ENCODE measurements at regions not wholly inside any gene's neighbourhood (a gene's known extent, or its start where the extent isn't known, plus 50 kb on each side); places are given as distances from the start of the nearest gene placed in this dataset.

DNA sequence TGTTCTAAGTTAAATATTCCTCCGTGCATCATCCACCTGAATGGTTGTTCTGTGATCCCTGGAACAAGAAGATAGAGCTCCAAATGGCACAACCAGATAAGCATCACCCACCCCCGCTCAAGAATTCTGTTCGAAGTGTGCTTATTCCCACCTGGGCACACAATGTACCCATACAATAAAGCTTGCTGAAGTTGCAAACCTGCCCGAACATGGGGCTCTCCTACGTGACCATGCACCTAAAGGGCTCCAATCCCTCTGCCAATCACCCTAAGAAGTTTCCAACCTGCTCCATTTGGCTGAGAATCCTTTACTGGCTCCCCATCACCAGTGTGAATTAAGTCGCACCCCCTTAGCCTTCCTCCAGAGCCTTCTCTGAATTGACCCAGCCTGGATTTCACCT lies 1157.4 kb downstream of the TBC1D22A start:
- TF ChIP-seq POLR2AphosphoS5 (IDR thresholded peaks at IDR 0.05; ENCODE audit: borderline replicate concordance, low read depth, low read length), result no peak
- no peak for TF ChIP-seq EZH2 (IDR thresholded peaks at IDR 0.05)
- TF ChIP-seq FOXP2 (optimal IDR thresholded peaks at IDR 0.05; ENCODE audit: control extremely low read depth, extremely low read length, insufficient read depth), result no peak
